Testis (tissue), 2 donors: ENCODE measurements at regions not wholly inside any gene's neighbourhood (a gene's known extent, or its start where the extent isn't known, plus 50 kb on each side); places are given as distances from the start of the nearest gene placed in this dataset.

ENCODE experiments used
- CTCF ChIP-seq, 3 experiments: fragments of 450-650 bp in 2 of 3; fragments of 200-600 bp in 1 of 3; sonication (generic) in 1 of 3; IDR thresholded peaks; one replicate each; pipeline ENCODE4 v1.5.1; 2016 to 2019; ENCODE audit warnings: antibody characterized with exemption in 3 of 3, mild to moderate bottlenecking in 2 of 3, moderate library complexity in 1 of 3
- POLR2A ChIP-seq: fragments of 450-650 bp; IDR thresholded peaks from one replicate; pipeline ENCODE4 v1.6.1; 2017; ENCODE audit warnings: antibody characterized with exemption, mild to moderate bottlenecking, moderate library complexity

GRCh38 chr4:79209822-79210635 lies 115.8 kb downstream of the NAA11 start:
- no peak for TF ChIP-seq CTCF (IDR thresholded peaks at IDR 0.05)
- no peak for TF ChIP-seq POLR2A
